Testis (tissue), 2 donors: ENCODE measurements at regions not wholly inside any gene's neighbourhood (a gene's known extent, or its start where the extent isn't known, plus 50 kb on each side); places are given as distances from the start of the nearest gene placed in this dataset.

Source experiments
- DNase-seq: peaks from one replicate; pipeline ENCODE4 v3.0.0-alpha.2; 2019
- H3K27ac ChIP-seq, 2 donors: fragments of 200-600 bp; sonication (generic); one replicate each; pipeline ENCODE4 v1.5.1; 2019
- H3K27me3 ChIP-seq: fragments of 200-600 bp; sonication (generic); one replicate; pipeline ENCODE4 v1.5.1; 2019
- H3K36me3 ChIP-seq: fragments of 200-600 bp; sonication (generic); one replicate; pipeline ENCODE4 v1.5.1; 2017; ENCODE audit warnings: low read depth; ENCODE audit errors: missing control alignments
- H3K4me1 ChIP-seq: fragments of 200-600 bp; sonication (generic); one replicate; pipeline ENCODE4 v1.5.1; 2019
- H3K4me3 ChIP-seq, 2 donors: fragments of 200-600 bp; sonication (generic); one replicate each; pipeline ENCODE4 v1.5.1; 2017 to 2019
- H3K9me3 ChIP-seq: fragments of 200-600 bp; sonication (generic); one replicate; pipeline ENCODE4 v1.5.1; 2017
- POLR2A ChIP-seq: fragments of 450-650 bp; IDR thresholded peaks from one replicate; pipeline ENCODE4 v1.6.1; 2017; ENCODE audit warnings: antibody characterized with exemption, mild to moderate bottlenecking, moderate library complexity
- WGBS, 2 donors: methylation state at CpG; one replicate each; pipeline ENCODE4 v1.1.5; 2018; 5-methylcytosine and 5-hydroxymethylcytosine counted together
- intact Hi-C: fragments of 100-400 bp; cut with DNase I; formaldehyde crosslinking; loops from one replicate; pipeline ENCODE4 v1.15.1; 2023; ENCODE audit warnings: low total_unique reads
- TF ChIP-seq, protein P1 (sequence below), 3 experiments: fragments of 450-650 bp in 2 of 3; fragments of 200-600 bp in 1 of 3; sonication (generic) in 1 of 3; IDR thresholded peaks; one replicate each; pipeline ENCODE4 v1.5.1; 2016 to 2019; ENCODE audit warnings: antibody characterized with exemption in 3 of 3, mild to moderate bottlenecking in 2 of 3, moderate library complexity in 1 of 3

DNA sequence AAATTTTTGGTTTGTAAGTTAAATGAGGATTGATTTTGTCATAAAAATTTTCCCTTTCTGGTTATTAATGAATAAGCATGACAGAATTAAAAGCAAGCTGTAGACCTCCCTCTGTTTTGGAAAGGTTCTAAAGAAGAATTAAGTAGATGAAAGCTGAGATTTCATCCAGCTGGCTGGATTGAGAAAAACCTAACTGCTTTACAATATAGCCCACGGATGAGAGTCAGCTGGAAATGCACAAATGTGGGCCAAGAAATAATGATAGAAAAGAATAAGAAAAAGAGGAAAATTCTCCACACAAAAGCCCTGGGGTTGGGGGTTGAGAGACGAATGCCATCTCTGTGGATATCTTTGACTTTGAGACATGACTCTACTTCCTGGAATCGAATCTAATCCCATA lies 631.6 kb downstream of the HDGFL1 start:
- no peaks in the 10 kb centered on the region for H3K9me3 ChIP-seq
- DNase-seq, result no peak
- no peaks in the 10 kb centered on the region for H3K27me3 ChIP-seq
- no peak overlapping the region for H3K27ac ChIP-seq
- TF ChIP-seq POLR2A, result no peak
- TF ChIP-seq, protein P1, sequence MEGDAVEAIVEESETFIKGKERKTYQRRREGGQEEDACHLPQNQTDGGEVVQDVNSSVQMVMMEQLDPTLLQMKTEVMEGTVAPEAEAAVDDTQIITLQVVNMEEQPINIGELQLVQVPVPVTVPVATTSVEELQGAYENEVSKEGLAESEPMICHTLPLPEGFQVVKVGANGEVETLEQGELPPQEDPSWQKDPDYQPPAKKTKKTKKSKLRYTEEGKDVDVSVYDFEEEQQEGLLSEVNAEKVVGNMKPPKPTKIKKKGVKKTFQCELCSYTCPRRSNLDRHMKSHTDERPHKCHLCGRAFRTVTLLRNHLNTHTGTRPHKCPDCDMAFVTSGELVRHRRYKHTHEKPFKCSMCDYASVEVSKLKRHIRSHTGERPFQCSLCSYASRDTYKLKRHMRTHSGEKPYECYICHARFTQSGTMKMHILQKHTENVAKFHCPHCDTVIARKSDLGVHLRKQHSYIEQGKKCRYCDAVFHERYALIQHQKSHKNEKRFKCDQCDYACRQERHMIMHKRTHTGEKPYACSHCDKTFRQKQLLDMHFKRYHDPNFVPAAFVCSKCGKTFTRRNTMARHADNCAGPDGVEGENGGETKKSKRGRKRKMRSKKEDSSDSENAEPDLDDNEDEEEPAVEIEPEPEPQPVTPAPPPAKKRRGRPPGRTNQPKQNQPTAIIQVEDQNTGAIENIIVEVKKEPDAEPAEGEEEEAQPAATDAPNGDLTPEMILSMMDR (IDR thresholded peaks at IDR 0.05), result no peak
- intact Hi-C loops, result no loop called here
- no peaks in the 10 kb centered on the region for H3K4me1 ChIP-seq
- WGBS, 2 donors, result 71 to 82% methylated on average over 3 of the region's 3 CpGs
- H3K4me3 ChIP-seq, result no peak overlapping the region
- no peaks in the 10 kb centered on the region for H3K36me3 ChIP-seq

DNA sequence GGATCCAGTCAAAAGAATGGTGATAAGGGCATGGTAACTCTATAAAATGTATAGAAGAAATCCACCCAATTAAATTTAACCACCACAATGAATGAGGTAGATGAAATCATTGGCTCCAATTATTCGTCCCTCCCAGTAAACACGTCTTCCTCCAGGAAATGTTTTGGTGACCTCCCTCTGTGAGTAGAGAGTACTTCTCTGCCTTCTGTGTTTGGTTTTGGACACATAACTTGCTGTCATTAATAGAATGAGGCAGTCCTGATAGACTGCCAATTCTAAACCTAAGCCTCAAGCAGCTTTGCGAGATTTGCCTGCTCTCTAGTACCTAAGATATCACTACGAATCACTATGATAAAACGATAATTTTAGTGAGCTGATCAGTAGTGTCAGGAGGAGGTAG lies 632.8 kb downstream of the HDGFL1 start:
- DNase-seq, result no peak
- H3K27ac ChIP-seq, result no peak overlapping the region
- H3K4me1 ChIP-seq, result no peaks in the 10 kb centered on the region
- WGBS, 2 donors, result 68 to 92% methylated on average over 5 of the region's 5 CpGs
- no peaks in the 10 kb centered on the region for H3K36me3 ChIP-seq
- TF ChIP-seq, protein P1 (IDR thresholded peaks at IDR 0.05), result no peak
- no peak for TF ChIP-seq POLR2A
- no peaks in the 10 kb centered on the region for H3K9me3 ChIP-seq
- no peak overlapping the region for H3K4me3 ChIP-seq
- H3K27me3 ChIP-seq, result no peaks in the 10 kb centered on the region
- intact Hi-C loops, result no loop called here

DNA sequence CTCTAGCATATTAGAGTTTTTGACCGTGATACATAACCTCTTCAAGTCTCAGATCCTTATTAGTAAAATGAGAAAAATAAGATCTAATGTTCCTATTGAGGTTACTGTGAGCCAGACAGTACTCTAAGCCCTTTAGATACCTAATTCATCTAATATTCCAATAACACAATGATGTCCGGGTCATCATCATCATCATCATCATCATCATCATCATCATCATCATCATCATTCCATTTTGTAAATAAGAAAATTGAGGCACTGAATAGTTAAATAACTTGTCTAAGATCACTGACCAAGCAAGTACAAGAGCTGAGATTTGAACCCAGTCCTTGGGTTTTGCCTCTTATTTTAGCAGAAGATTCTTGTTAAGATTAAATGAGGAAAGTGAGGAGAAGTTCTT lies 643.0 kb downstream of the HDGFL1 start:
- no peak overlapping the region for H3K27ac ChIP-seq
- H3K4me1 ChIP-seq, result no peaks in the 10 kb centered on the region
- intact Hi-C loops, result no loop called here
- H3K36me3 ChIP-seq, result no peaks in the 10 kb centered on the region
- H3K27me3 ChIP-seq, result no peaks in the 10 kb centered on the region
- TF ChIP-seq POLR2A, result no peak
- TF ChIP-seq, protein P1 (IDR thresholded peaks at IDR 0.05), result no peak
- H3K9me3 ChIP-seq, result no peaks in the 10 kb centered on the region
- no peak for DNase-seq
- H3K4me3 ChIP-seq, result no peak overlapping the region
- 45 to 46% methylated on average over 2 of the region's 2 CpGs for WGBS, 2 donors

DNA sequence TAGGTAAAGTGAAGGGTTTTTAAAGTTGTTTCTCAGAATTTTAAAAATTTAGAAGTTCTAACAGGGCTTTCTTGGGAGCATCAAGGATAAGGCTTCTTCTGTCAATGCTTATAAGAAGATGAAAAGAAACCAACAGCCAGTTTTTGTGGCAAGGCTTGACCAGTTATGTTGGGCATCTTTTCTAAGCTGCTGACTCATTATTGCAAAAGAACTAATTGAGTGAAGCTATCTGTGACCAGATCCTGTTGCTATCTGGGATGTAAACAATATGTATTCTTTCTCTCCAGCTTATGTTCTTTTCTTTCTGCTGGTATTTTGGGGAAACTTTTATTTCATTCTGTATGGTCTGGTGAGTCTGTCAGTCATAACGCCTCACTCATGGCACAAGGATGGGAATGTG lies 643.8 kb downstream of the HDGFL1 start:
- no peak for DNase-seq

DNA sequence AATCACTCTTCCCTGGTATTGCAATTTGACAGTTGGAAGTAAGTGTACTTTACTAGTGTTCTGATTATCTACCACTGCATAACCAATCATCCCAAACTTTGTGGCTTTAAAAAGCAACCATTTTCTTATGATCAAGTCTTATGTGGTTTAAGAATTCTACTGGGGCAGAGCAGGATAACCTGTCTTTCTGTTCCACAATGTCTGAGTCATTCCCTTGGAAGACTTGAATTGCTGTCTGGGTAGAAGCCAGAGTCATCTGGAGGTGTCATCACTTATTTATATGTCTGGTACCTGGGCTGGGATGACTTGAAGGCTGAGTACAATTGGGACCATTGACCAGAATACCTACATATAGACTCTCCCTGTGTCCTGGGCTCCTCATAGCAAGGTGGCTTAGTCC lies 644.3 kb downstream of the HDGFL1 start:
- intact Hi-C loops, result no loop called here
- H3K27ac ChIP-seq, result no peak overlapping the region
- no peak for DNase-seq
- no peak for TF ChIP-seq POLR2A
- TF ChIP-seq, protein P1 (IDR thresholded peaks at IDR 0.05), result no peak
- H3K36me3 ChIP-seq, result no peaks in the 10 kb centered on the region
- H3K4me1 ChIP-seq, result no peaks in the 10 kb centered on the region
- no peaks in the 10 kb centered on the region for H3K9me3 ChIP-seq
- H3K27me3 ChIP-seq, result no peaks in the 10 kb centered on the region
- H3K4me3 ChIP-seq, result no peak overlapping the region

More for the DNA sequence above, 643.8 kb downstream of the HDGFL1 start:
- Histone ChIP-seq H3K27ac (no peak overlapping the region), H3K27me3 (no peaks in the 10 kb centered on the region), H3K9me3 (no peaks in the 10 kb centered on the region), H3K36me3 (no peaks in the 10 kb centered on the region), H3K4me1 (no peaks in the 10 kb centered on the region), H3K4me3 (no peak overlapping the region)
- TF ChIP-seq, protein P1 (IDR thresholded peaks at IDR 0.05), result no peak
- TF ChIP-seq POLR2A, result no peak
- intact Hi-C loops, result no loop called here
- WGBS, 2 donors, result 86 to 100% methylated on average over 1 of the region's 1 CpG
